Left renal cortex interstitium (tissue), 4 donors: ENCODE measurements at regions not wholly inside any gene's neighbourhood (a gene's known extent, or its start where the extent isn't known, plus 50 kb on each side); places are given as distances from the start of the nearest gene placed in this dataset.
"Not testable (repeated sequence)": the region's sequence is repeated elsewhere in the genome, so short reads cannot be mapped to it uniquely, and the experiment has no call there.

Experiments used
- DNase-seq, 4 donors: peaks; one replicate each; pipeline ENCODE4 v3.0.0-alpha.2; 2013; ENCODE audit warnings: low read depth in 4 of 4, low spot score in 2 of 4, missing footprints in 1 of 4

- not testable (repeated sequence) for DNase-seq
Measured at GRCh38 chr7:80019809-80020207, 114.8 kb upstream of the GNAI1 start.

GRCh38 chr7:80018941-80019808, 115.5 kb upstream of the GNAI1 start:
- peak; percentile 13 to 48 (median 34) for DNase-seq

GRCh38 chr7:80017101-80017698, 117.4 kb upstream of the GNAI1 start:
- DNase-seq = no peak

- no peak for DNase-seq
Measured at GRCh38 chr7:80014511-80014910, 120.1 kb upstream of the GNAI1 start.

GRCh38 chr7:80008039-80008438, 126.6 kb upstream of the GNAI1 start:
- DNase-seq = no peak

- no peak for DNase-seq
Measured at GRCh38 chr7:80002865-80003264, 131.8 kb upstream of the GNAI1 start.

GRCh38 chr7:79998363-79998762, 136.3 kb upstream of the GNAI1 start:
- no peak for DNase-seq

- DNase-seq = no peak
Measured at GRCh38 chr7:79997345-79997744, 137.3 kb upstream of the GNAI1 start.

- DNase-seq = not testable (repeated sequence)
Measured at GRCh38 chr7:79995741-79996140, 138.9 kb upstream of the GNAI1 start.

- no peak for DNase-seq
Measured at GRCh38 chr7:79988653-79989052, 146.0 kb upstream of the GNAI1 start.

GRCh38 chr7:79984210-79984609, 150.4 kb upstream of the GNAI1 start:
- DNase-seq = no peak

- no peak for DNase-seq
Measured at GRCh38 chr7:79982141-79982770, 152.4 kb upstream of the GNAI1 start.

GRCh38 chr7:79980376-79980775, 154.3 kb upstream of the GNAI1 start:
- no peak for DNase-seq

- DNase-seq = no peak
Measured at GRCh38 chr7:79979437-79979836, 155.2 kb upstream of the GNAI1 start.

GRCh38 chr7:79977481-79977880, 157.2 kb upstream of the GNAI1 start:
- no peak for DNase-seq

- not testable (repeated sequence) for DNase-seq
Measured at GRCh38 chr7:79976711-79977020, 158.0 kb upstream of the GNAI1 start.

- DNase-seq = not testable (repeated sequence)
Measured at GRCh38 chr7:79975986-79976710, 158.5 kb upstream of the GNAI1 start.

GRCh38 chr7:79973455-79973854, 161.2 kb upstream of the GNAI1 start:
- no peak for DNase-seq

- no peak for DNase-seq
Measured at GRCh38 chr7:79971058-79971457, 163.6 kb upstream of the GNAI1 start.

GRCh38 chr7:79968894-79969293, 165.7 kb upstream of the GNAI1 start:
- DNase-seq = no peak

- DNase-seq = no peak
Measured at GRCh38 chr7:79968077-79968648, 166.5 kb upstream of the GNAI1 start.
